Loucy (cell line): ENCODE measurements at regions not wholly inside any gene's neighbourhood (a gene's known extent, or its start where the extent isn't known, plus 50 kb on each side); places are given as distances from the start of the nearest gene placed in this dataset.

Experiments
- EZH2phosphoT487 ChIP-seq: fragments of 200-600 bp; IDR thresholded peaks from 2 replicates; pipeline ENCODE4 v1.6.1; 2018; ENCODE audit warnings: antibody characterized with exemption, mild to moderate bottlenecking, moderate library complexity, borderline replicate concordance
- TF ChIP-seq, protein P1 (sequence below): fragments of 200-600 bp; sonication (generic); conservative IDR thresholded peaks from 2 replicates; pipeline ENCODE4 v1.5.1; 2014; ENCODE audit warnings: mild to moderate bottlenecking, antibody characterized with exemption, low read length

DNA sequence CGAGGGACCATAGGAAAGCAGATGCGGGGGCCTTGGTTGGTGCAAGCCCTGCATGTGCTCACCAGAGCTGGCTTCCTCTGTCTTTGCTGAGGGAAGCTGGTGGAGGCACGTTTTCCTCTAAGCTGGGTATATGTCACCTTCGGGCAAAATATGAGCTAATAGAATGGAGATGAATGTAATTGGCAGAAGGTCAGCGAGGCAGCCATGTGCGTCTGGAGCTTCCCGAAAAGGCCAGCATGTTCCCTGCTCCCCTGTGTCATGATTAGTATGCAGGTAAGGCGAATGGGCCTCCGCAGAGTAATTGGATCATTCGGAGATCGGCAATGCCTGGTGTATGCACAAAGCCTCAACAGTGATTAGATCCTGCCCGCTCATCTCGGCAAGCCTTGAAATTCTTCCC lies 806.2 kb upstream of the EEF2KMT start:
- TF ChIP-seq, protein P1, sequence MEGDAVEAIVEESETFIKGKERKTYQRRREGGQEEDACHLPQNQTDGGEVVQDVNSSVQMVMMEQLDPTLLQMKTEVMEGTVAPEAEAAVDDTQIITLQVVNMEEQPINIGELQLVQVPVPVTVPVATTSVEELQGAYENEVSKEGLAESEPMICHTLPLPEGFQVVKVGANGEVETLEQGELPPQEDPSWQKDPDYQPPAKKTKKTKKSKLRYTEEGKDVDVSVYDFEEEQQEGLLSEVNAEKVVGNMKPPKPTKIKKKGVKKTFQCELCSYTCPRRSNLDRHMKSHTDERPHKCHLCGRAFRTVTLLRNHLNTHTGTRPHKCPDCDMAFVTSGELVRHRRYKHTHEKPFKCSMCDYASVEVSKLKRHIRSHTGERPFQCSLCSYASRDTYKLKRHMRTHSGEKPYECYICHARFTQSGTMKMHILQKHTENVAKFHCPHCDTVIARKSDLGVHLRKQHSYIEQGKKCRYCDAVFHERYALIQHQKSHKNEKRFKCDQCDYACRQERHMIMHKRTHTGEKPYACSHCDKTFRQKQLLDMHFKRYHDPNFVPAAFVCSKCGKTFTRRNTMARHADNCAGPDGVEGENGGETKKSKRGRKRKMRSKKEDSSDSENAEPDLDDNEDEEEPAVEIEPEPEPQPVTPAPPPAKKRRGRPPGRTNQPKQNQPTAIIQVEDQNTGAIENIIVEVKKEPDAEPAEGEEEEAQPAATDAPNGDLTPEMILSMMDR = no peak
- TF ChIP-seq EZH2phosphoT487 = no peak
